ENCODE measurements at regions not wholly inside any gene's neighbourhood (a gene's known extent, or its start where the extent isn't known, plus 50 kb on each side); places are given as distances from the start of the nearest gene placed in this dataset.
"Not testable (repeated sequence)": the region's sequence is repeated elsewhere in the genome, so short reads cannot be mapped to it uniquely, and the experiment has no call there.

GRCh38 chr4:66928881-66929280, 616.4 kb downstream of the CENPC start:
- CTCF ChIA-PET, result interaction anchor here (0.6 kb wide), 1 partner anchor 302 kb away, joined by 3 read pairs; no protein-coding TSS in a partner anchor
- DNase-seq; H3K9me3 Mint-ChIP-seq; H3K27ac Mint-ChIP-seq; H3K27me3 Mint-ChIP-seq (ENCODE audit: low read depth); intact Hi-C loops (cut with micrococcal nuclease); H3K4me3 Mint-ChIP-seq; H3K36me3 Mint-ChIP-seq (ENCODE audit: low read depth); H3K4me1 Mint-ChIP-seq (ENCODE audit: low read depth): not testable (repeated sequence)

GRCh38 chr4:66927937-66928336, 617.4 kb downstream of the CENPC start:
- Mint-ChIP-seq H3K4me1 (ENCODE audit: low read depth) (no peaks in the 10 kb centered on the region), H3K9me3 (no peaks in the 10 kb centered on the region), H3K4me3 (no peak overlapping the region), H3K27me3 (ENCODE audit: low read depth) (no peaks in the 10 kb centered on the region), H3K36me3 (ENCODE audit: low read depth) (no peaks in the 10 kb centered on the region), H3K27ac (no peak overlapping the region)
- intact Hi-C loops (cut with micrococcal nuclease), result no loop called here
- DNase-seq, result no peak
- CTCF ChIA-PET, result interaction anchor here (0.6 kb wide), 1 partner anchor 87 kb away, joined by 5 read pairs; no protein-coding TSS in a partner anchor

- no peaks in the 10 kb centered on the region for H3K27me3 Mint-ChIP-seq (ENCODE audit: low read depth)
- H3K9me3 Mint-ChIP-seq, result no peaks in the 10 kb centered on the region
- H3K4me1 Mint-ChIP-seq (ENCODE audit: low read depth), result no peaks in the 10 kb centered on the region
- CTCF ChIA-PET, result no interaction called here
- H3K4me3 Mint-ChIP-seq, result no peak overlapping the region
- no peak overlapping the region for H3K27ac Mint-ChIP-seq
- intact Hi-C loops (cut with micrococcal nuclease), result no loop called here
- H3K36me3 Mint-ChIP-seq (ENCODE audit: low read depth), result no peaks in the 10 kb centered on the region
- DNase-seq, result no peak
Observed at GRCh38 chr4:66926687-66927086, 618.6 kb downstream of the CENPC start.

GRCh38 chr4:66923081-66923865, 622.0 kb downstream of the CENPC start:
- CTCF ChIA-PET, result no interaction called here
- intact Hi-C loops (cut with micrococcal nuclease), result no loop called here
- Mint-ChIP-seq H3K9me3 (no peaks in the 10 kb centered on the region), H3K4me3 (no peak overlapping the region), H3K4me1 (ENCODE audit: low read depth) (no peaks in the 10 kb centered on the region), H3K27me3 (ENCODE audit: low read depth) (no peaks in the 10 kb centered on the region), H3K27ac (no peak overlapping the region), H3K36me3 (ENCODE audit: low read depth) (no peaks in the 10 kb centered on the region)
- DNase-seq, result no peak

- H3K36me3 Mint-ChIP-seq (ENCODE audit: low read depth), result no peaks in the 10 kb centered on the region
Observed at GRCh38 chr4:66921433-66921832, 623.9 kb downstream of the CENPC start.

GRCh38 chr4:66920514-66920913, 624.8 kb downstream of the CENPC start:
- CTCF ChIA-PET, result no interaction called here
- Mint-ChIP-seq H3K4me1 (ENCODE audit: low read depth) (no peaks in the 10 kb centered on the region), H3K4me3 (no peak overlapping the region), H3K27ac (no peak overlapping the region), H3K27me3 (ENCODE audit: low read depth) (no peaks in the 10 kb centered on the region), H3K9me3 (peaks cover 2% of the 10 kb centered on the region), H3K36me3 (ENCODE audit: low read depth) (no peaks in the 10 kb centered on the region)
- DNase-seq, result no peak
- intact Hi-C loops (cut with micrococcal nuclease), result no loop called here

More at GRCh38 chr4:66921433-66921832, 623.9 kb downstream of the CENPC start:
- no peak for DNase-seq
- intact Hi-C loops (cut with micrococcal nuclease), result no loop called here
- peaks cover 2% of the 10 kb centered on the region for H3K9me3 Mint-ChIP-seq
- H3K27ac Mint-ChIP-seq, result no peak overlapping the region
- no peaks in the 10 kb centered on the region for H3K27me3 Mint-ChIP-seq (ENCODE audit: low read depth)
- no peak overlapping the region for H3K4me3 Mint-ChIP-seq
- no peaks in the 10 kb centered on the region for H3K4me1 Mint-ChIP-seq (ENCODE audit: low read depth)
- CTCF ChIA-PET, result no interaction called here

- no peak for DNase-seq
- intact Hi-C loops (cut with micrococcal nuclease), result no loop called here
- Mint-ChIP-seq H3K4me3 (no peak overlapping the region), H3K27me3 (ENCODE audit: low read depth) (no peaks in the 10 kb centered on the region), H3K4me1 (ENCODE audit: low read depth) (no peaks in the 10 kb centered on the region), H3K36me3 (ENCODE audit: low read depth) (no peaks in the 10 kb centered on the region), H3K27ac (no peak overlapping the region), H3K9me3 (no peaks in the 10 kb centered on the region)
- CTCF ChIA-PET, result no interaction called here
Observed at GRCh38 chr4:66911880-66912279, 633.4 kb downstream of the CENPC start.

GRCh38 chr4:66906314-66906713, 639.0 kb downstream of the CENPC start:
- Mint-ChIP-seq H3K27ac (no peak overlapping the region), H3K4me1 (ENCODE audit: low read depth) (no peaks in the 10 kb centered on the region), H3K36me3 (ENCODE audit: low read depth) (no peaks in the 10 kb centered on the region), H3K9me3 (peaks cover 5% of the 10 kb centered on the region), H3K27me3 (ENCODE audit: low read depth) (no peaks in the 10 kb centered on the region), H3K4me3 (no peak overlapping the region)
- intact Hi-C loops (cut with micrococcal nuclease), result no loop called here
- no peak for DNase-seq
- CTCF ChIA-PET, result no interaction called here

GRCh38 chr4:66899422-66900065, 645.8 kb downstream of the CENPC start:
- Mint-ChIP-seq H3K9me3 (peaks cover 1% of the 10 kb centered on the region), H3K4me3 (no peak overlapping the region), H3K27ac (no peak overlapping the region), H3K4me1 (ENCODE audit: low read depth) (no peaks in the 10 kb centered on the region), H3K36me3 (ENCODE audit: low read depth) (no peaks in the 10 kb centered on the region), H3K27me3 (ENCODE audit: low read depth) (no peaks in the 10 kb centered on the region)
- CTCF ChIA-PET, result no interaction called here
- DNase-seq, result no peak
- intact Hi-C loops (cut with micrococcal nuclease), result no loop called here

GRCh38 chr4:66893807-66894206, 651.5 kb downstream of the CENPC start:
- H3K4me1 Mint-ChIP-seq (ENCODE audit: low read depth), result no peaks in the 10 kb centered on the region
- no peaks in the 10 kb centered on the region for H3K36me3 Mint-ChIP-seq (ENCODE audit: low read depth)
- H3K27me3 Mint-ChIP-seq (ENCODE audit: low read depth), result no peaks in the 10 kb centered on the region
- no peak for DNase-seq
- intact Hi-C loops (cut with micrococcal nuclease), result no loop called here
- H3K4me3 Mint-ChIP-seq, result no peak overlapping the region
- no peak overlapping the region for H3K27ac Mint-ChIP-seq
- H3K9me3 Mint-ChIP-seq, result no peaks in the 10 kb centered on the region
- CTCF ChIA-PET, result no interaction called here

GRCh38 chr4:66887061-66887460, 658.2 kb downstream of the CENPC start:
- no peak overlapping the region for H3K4me3 Mint-ChIP-seq
- H3K36me3 Mint-ChIP-seq (ENCODE audit: low read depth), result no peaks in the 10 kb centered on the region
- DNase-seq, result no peak
- no peaks in the 10 kb centered on the region for H3K4me1 Mint-ChIP-seq (ENCODE audit: low read depth)
- no peaks in the 10 kb centered on the region for H3K27me3 Mint-ChIP-seq (ENCODE audit: low read depth)
- intact Hi-C loops (cut with micrococcal nuclease), result no loop called here
- peaks cover 3% of the 10 kb centered on the region for H3K9me3 Mint-ChIP-seq
- H3K27ac Mint-ChIP-seq, result no peak overlapping the region
- CTCF ChIA-PET, result no interaction called here

- intact Hi-C loops (cut with micrococcal nuclease), result no loop called here
- DNase-seq, result no peak
Observed at GRCh38 chr4:66885501-66886165, 659.7 kb downstream of the CENPC start.

GRCh38 chr4:66876946-66877345, 668.4 kb downstream of the CENPC start:
- Mint-ChIP-seq H3K4me1 (ENCODE audit: low read depth) (no peaks in the 10 kb centered on the region), H3K36me3 (ENCODE audit: low read depth) (no peaks in the 10 kb centered on the region), H3K27ac (no peak overlapping the region), H3K4me3 (no peak overlapping the region), H3K27me3 (ENCODE audit: low read depth) (no peaks in the 10 kb centered on the region), H3K9me3 (no peaks in the 10 kb centered on the region)
- no peak for DNase-seq
- CTCF ChIA-PET, result no interaction called here
- intact Hi-C loops (cut with micrococcal nuclease), result no loop called here

More at GRCh38 chr4:66885501-66886165, 659.7 kb downstream of the CENPC start:
- Mint-ChIP-seq H3K27ac (no peak overlapping the region), H3K36me3 (ENCODE audit: low read depth) (no peaks in the 10 kb centered on the region), H3K9me3 (peaks cover 3% of the 10 kb centered on the region), H3K4me1 (ENCODE audit: low read depth) (no peaks in the 10 kb centered on the region), H3K4me3 (no peak overlapping the region), H3K27me3 (ENCODE audit: low read depth) (no peaks in the 10 kb centered on the region)
- CTCF ChIA-PET, result interaction anchor here (0.5 kb wide), 1 partner anchor 20 kb away, joined by 3 read pairs; no protein-coding TSS in a partner anchor
